CD1c-positive myeloid dendritic cell (primary cell): ENCODE measurements at regions not wholly inside any gene's neighbourhood (a gene's known extent, or its start where the extent isn't known, plus 50 kb on each side); places are given as distances from the start of the nearest gene placed in this dataset.

ENCODE experiments used
- DNase-seq: peaks from one replicate; pipeline ENCODE4 v3.0.0-alpha.2; 2016; ENCODE audit errors: extremely low spot score

- no peak for DNase-seq
Measured at GRCh38 chr2:15701341-15701907, 109.8 kb downstream of the DDX1 start.

GRCh38 chr2:15701991-15702390, 110.3 kb downstream of the DDX1 start:
- no peak for DNase-seq

DNA sequence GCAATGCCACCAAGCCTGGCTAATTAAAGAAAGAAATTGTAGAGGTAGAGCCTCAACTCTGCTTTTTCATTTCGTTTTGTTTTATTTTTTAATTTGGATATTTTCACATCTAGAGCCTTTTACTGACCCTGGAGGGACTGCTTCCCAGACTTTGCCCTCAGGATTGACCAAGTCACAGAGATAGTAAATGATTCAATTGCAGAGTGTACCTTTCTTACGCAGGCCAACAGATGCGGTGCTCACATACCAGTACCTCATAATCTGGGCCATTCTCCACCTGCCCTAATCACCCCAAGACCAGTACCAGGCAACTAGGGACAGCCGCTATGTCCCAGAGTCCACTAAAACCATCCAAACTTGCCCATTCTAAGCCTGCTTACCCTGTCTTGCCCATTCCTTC, 110.8 kb downstream of the DDX1 start:
- DNase-seq, result no peak

DNA sequence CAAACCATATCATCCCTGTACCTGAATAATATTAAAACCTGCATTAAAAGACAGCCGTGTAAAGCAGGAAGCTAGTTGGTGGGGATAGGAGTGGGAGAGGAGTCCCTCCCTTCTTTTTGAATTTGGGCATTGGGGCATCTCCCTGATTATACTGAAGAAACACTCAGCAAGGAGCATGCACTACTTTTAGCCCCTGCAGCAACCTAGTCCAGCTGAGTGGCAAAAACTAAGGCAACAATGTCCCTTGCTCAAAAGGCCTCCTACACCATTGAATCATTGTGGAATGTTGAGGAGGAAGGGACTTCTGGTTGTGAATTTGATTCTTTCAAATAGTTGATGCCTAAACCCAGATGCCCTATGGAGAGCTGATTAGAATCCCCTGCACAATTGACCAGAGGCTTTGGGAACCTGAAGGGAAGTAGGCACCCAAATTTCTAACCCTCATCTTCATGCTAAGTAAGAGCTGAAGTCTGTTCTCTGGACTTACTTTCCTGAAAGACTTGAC, 111.7 kb downstream of the DDX1 start:
- no peak for DNase-seq

GRCh38 chr2:15704086-15704787, 112.6 kb downstream of the DDX1 start:
- no peak for DNase-seq

DNA sequence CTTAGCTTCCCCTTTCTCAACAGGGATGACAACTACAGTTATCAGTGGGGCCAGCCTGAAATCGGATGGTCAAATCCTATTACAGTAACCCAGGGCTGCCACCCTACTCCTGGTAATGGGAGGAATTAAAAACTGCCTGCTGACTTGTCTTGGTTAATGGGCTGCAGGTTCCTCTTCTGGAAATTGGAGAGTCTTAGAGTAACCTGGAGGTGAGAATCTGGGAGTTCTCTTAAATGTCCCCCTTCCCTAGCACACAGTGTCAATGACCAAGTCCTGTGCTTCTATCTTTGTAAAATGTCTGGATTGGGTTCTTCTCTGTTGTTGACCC, 113.1 kb downstream of the DDX1 start:
- DNase-seq, result no peak

- no peak for DNase-seq
Measured at GRCh38 chr2:15705310-15705709, 113.6 kb downstream of the DDX1 start.

DNA sequence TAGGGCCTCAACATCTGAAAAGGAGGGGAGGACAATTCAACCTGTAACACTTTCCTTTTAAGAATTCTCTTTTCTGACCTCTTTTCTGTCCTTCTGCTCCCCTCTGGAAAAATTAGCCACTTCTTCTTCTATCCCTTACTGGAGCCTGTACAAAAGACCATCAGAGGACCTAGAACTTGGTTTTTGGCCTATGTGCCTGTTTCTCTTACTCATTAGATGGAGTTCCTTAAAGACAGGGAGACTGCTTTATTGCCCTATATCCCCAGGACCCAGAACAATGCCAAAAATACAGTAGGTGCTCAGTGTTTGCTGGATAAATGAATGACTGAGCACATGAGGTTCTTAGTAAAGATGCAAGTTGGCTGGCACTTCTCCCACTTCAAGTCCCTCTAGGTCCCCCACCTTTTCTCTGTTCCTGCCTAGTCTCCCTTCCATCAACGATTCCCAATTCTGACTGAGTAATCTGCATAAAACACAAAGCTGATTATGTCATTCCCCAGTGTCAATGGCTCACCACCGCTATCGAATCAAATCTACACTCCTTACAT, 114.2 kb downstream of the DDX1 start:
- no peak for DNase-seq

GRCh38 chr2:15706424-15706823, 114.8 kb downstream of the DDX1 start:
- no peak for DNase-seq

GRCh38 chr2:15706986-15707632, 115.4 kb downstream of the DDX1 start:
- DNase-seq, result no peak

DNA sequence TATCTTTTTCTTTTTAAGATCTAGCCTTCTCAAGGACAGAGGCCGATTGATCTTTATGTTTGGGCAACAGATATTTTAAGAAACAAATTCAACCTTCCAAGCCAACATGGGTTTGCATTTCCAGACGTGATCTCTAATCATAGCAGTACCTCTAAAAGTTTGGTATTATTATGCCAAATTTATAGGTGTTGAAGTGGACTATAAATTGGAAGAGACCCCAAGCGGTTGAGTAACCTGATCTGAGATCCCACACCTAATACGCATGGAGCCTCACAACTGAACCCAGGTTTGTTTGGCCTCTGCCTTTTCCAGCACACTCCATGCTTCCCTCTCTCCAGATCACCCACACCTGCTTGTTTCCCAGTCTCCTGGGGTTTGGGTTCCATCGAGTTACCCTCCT, 116.5 kb downstream of the DDX1 start:
- no peak for DNase-seq

DNA sequence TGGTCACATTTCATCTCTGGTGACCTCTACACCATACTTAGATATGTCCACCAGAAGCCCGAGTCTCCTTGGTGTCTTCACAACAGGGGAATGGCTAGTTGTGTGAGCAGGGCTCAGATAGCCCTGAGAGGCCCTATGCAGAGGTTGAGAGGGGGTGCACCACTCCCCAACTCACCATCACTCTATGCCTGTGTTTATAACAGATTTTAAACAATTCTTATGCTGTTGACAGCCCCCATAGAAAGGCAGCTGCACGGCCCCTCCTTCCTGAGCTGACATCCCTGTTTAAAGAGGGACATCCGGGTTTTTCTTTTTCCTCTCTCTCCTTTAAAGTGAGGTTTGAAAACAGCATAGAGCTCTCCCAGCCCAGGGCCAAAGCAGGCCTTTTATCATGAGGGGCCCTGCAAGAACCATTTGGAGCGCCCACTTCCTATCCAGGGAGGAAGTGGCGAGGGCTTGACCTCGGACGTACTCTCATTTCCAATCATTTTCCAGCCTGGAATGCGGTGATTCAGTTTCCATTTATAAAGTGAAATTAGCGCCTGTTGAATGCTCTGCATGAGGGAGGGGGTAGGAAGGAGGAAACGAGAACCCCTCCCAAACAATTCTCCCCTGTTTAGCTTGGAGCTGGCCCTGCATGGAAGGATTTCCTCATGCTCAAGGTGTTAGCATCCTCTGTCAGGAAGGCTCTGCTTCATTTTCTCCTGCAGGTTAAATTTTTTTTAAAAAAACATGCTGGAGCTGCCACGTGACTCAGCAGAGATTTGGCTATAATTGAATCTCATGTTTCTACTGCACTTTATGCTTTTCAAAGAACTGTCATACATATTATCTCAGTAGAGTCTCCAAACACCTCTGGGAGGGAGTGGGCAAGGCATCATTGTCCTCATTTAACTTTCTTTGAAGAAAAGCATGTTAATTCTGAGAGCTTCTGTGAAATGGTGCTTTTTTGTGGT, 117.5 kb downstream of the DDX1 start:
- DNase-seq, result no peak

DNA sequence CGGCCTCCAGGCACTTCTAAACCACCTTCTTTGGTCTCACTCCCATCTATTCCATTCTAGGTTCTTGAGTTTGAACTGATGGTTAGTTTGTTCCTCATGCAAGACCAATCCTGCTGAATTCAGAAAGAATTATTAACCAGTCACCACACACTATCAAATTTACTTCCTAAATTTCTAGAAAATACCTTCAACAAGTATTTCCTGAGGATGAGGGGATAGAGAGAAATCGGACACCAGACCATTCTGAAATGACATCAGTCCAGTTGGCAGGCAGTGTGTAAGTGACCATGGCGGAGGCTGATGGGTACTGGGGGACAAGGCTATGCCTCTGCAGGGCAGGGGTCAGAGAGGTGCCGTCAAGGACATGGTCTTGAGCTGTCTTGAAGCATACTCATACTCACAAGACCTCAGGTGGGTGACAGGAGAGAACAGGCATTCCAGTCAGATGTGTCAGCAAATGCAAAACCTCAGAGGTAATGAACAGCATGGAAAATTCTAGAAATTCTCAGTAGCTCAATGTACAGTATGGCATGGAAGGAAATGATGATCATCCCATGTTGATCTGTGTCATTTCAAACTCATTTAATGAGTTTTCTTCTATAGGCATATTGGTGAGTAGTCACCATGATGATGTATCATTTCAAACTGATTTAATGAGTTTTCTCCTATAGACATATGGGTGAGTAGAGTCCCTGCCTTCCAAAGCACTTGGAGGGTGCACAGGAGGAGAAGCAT, 119.6 kb downstream of the DDX1 start:
- DNase-seq, result no peak

GRCh38 chr2:15712551-15713342, 121.1 kb downstream of the DDX1 start:
- DNase-seq, result no peak

- DNase-seq, result no peak
Measured at GRCh38 chr2:15713475-15713874, 121.8 kb downstream of the DDX1 start.

- no peak for DNase-seq
Measured at GRCh38 chr2:15714002-15714401, 122.3 kb downstream of the DDX1 start.

GRCh38 chr2:15714609-15715008, 122.9 kb downstream of the DDX1 start:
- no peak for DNase-seq

- DNase-seq, result no peak
Measured at GRCh38 chr2:15715596-15715995, 123.9 kb downstream of the DDX1 start.

DNA sequence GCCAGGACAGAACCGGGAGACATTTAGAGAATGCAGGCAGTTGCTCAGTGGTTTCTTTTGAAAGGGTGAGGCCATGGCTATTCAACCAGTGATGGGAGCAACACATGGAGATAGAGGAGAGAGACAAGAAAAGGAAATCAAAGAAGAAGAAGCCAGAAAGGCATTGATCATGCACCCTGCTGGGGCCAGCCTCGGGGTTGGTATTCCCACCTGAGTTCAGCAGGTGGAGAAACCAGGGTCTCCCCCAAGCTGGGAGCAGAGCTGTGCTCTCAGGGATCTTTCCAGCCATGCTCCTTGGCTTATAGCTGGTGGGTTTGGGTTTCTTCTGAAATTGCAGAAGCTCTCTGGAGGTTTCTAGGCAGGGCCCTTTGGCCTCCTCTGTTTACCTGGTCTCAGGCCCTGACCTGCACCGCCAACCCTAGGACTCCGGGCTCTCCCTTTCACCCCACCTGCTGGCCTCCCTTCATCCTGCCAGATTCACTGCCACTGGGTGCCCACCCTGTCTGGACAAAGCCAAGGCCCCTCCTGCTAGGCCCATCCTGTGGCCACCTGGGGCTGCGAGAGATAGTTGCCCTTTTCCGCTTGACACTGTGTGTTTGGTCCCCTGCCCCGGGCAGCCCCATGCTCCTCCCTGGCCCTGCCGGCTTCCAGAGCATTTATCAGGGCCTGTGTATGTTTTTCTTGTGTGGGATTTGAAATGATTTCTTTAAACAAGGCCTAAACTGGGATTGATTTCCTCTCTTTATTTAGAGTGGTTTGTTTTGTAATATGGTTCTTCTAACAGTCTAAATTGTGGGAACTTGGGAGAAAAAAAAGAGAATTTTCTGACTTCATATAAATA, 126.7 kb downstream of the DDX1 start:
- no peak for DNase-seq
